IMR-90 (cell line): ENCODE measurements at regions not wholly inside any gene's neighbourhood (a gene's known extent, or its start where the extent isn't known, plus 50 kb on each side); places are given as distances from the start of the nearest gene placed in this dataset.

Experiments used
- ATAC-seq: fragments of 200-7000 bp; cut with Tn5 transposase; 2 replicates; pipeline ENCODE4 v1.9.1; 2020; ENCODE audit warnings: low read depth, mild to moderate bottlenecking, moderate library complexity
- BruUV-seq: library from RNA; stranded (reverse); fragments of 400-500 nt; replicated peaks from 2 replicates; lab custom pipeline; 2021; lab: Mats Ljungman, UMichigan
- CTCF ChIA-PET: fragments of 300-600 bp; formaldehyde crosslinking; extraction: SDS; loops from one replicate; lab custom pipeline; 2021; ENCODE audit warnings: antibody characterized with exemption; lab: Yijun Ruan, JAX
- POLR2A ChIA-PET: fragments of 300-600 bp; sonication (Branson Sonifier 250); formaldehyde crosslinking; loops from one replicate; lab custom pipeline; 2022; ENCODE audit warnings: antibody characterized with exemption; ENCODE audit not compliant: unreplicated experiment; lab: Charles Lee
- DNase-seq: peaks from one replicate; pipeline ENCODE4 v3.0.0; 2013
- H2AFZ ChIP-seq: replicated peaks from 2 replicates; pipeline ENCODE3; 2013; ENCODE audit warnings: low read length, mild to moderate bottlenecking; ENCODE audit not compliant: poor library complexity
- H2AK5ac ChIP-seq: 2 replicates; pipeline ENCODE4 v1.6.1; 2013; ENCODE audit warnings: low read depth, low read length, inconsistent platforms
- H2AK9ac ChIP-seq: replicated peaks from 2 replicates; pipeline ENCODE3; 2013; ENCODE audit warnings: mild to moderate bottlenecking, low read depth, low read length, moderate library complexity; ENCODE audit not compliant: poor library complexity
- H2BK120ac ChIP-seq: 2 replicates; pipeline ENCODE4 v1.6.1; 2013; ENCODE audit warnings: low read depth, low read length, inconsistent platforms
- H2BK15ac ChIP-seq: 3 replicates; pipeline ENCODE4 v1.6.1; 2013; ENCODE audit warnings: low read depth, low read length, inconsistent platforms
- H2BK20ac ChIP-seq: 2 replicates; pipeline ENCODE4 v1.6.1; 2013; ENCODE audit warnings: low read depth, mild to moderate bottlenecking, inconsistent platforms, low read length, moderate library complexity
- H2BK5ac ChIP-seq: 2 replicates; pipeline ENCODE4 v1.6.1; 2013; ENCODE audit warnings: mild to moderate bottlenecking, low read depth, low read length, inconsistent platforms; ENCODE audit not compliant: poor library complexity, severe bottlenecking
- H3K14ac ChIP-seq: replicated peaks from 2 replicates; pipeline ENCODE4 v1.6.1; 2013; ENCODE audit warnings: low read depth, low read length, inconsistent platforms
- H3K18ac ChIP-seq: 2 replicates; pipeline ENCODE4 v1.6.1; 2013; ENCODE audit warnings: low read depth, low read length, control low read depth
- H3K23ac ChIP-seq: 2 replicates; pipeline ENCODE4 v1.6.1; 2013; ENCODE audit warnings: low read depth, low read length, inconsistent platforms
- H3K27ac ChIP-seq: 2 replicates; pipeline ENCODE4 v1.5.1; 2013; ENCODE audit warnings: mild to moderate bottlenecking, control low read depth, low read length; ENCODE audit not compliant: insufficient read depth
- H3K27me3 ChIP-seq: 2 replicates; pipeline ENCODE4 v1.6.1; 2013; ENCODE audit warnings: low read length; ENCODE audit not compliant: control insufficient read depth, insufficient read depth
- H3K36me3 ChIP-seq: 2 replicates; pipeline ENCODE4 v1.6.1; 2013; ENCODE audit warnings: low read length, mixed read lengths; ENCODE audit not compliant: control insufficient read depth, insufficient read depth
- H3K4ac ChIP-seq: 2 replicates; pipeline ENCODE4 v1.6.1; 2013; ENCODE audit warnings: low read depth, low read length, inconsistent platforms
- H3K4me1 ChIP-seq: 2 replicates; pipeline ENCODE4 v1.6.1; 2013; ENCODE audit warnings: low read length, mixed read lengths; ENCODE audit not compliant: control insufficient read depth, insufficient read depth
- H3K4me2 ChIP-seq: 2 replicates; pipeline ENCODE4 v1.6.1; 2013; ENCODE audit warnings: low read depth, mild to moderate bottlenecking, control low read depth, low read length, moderate library complexity
- H3K4me3 ChIP-seq: 2 replicates; pipeline ENCODE4 v1.5.1; 2013; ENCODE audit warnings: low read depth, mild to moderate bottlenecking, control low read depth, low read length, moderate library complexity; ENCODE audit not compliant: insufficient read depth
- H3K56ac ChIP-seq: 2 replicates; pipeline ENCODE4 v1.6.1; 2013; ENCODE audit warnings: low read length, inconsistent platforms; ENCODE audit not compliant: insufficient read depth; ENCODE audit errors: extremely low read depth
- H3K79me1 ChIP-seq, 2 experiments: 2 replicates each; pipeline ENCODE4 v1.6.1; 2013; ENCODE audit warnings: low read length in 2 of 2, inconsistent platforms in 1 of 2, low read depth in 1 of 2
- H3K9ac ChIP-seq: 2 replicates; pipeline ENCODE4 v1.6.1; 2013; ENCODE audit warnings: low read depth, low read length, control low read depth
- H3K9me1 ChIP-seq: 2 replicates; pipeline ENCODE4 v1.6.1; 2013; ENCODE audit warnings: low read length, inconsistent platforms; ENCODE audit not compliant: insufficient read depth
- H3K9me3 ChIP-seq: 2 replicates; pipeline ENCODE4 v1.6.1; 2013; ENCODE audit warnings: low read length; ENCODE audit not compliant: control insufficient read depth, insufficient read depth
- H4K20me1 ChIP-seq: 2 replicates; pipeline ENCODE4 v1.6.1; 2013; ENCODE audit warnings: low read length, inconsistent platforms; ENCODE audit not compliant: insufficient read depth
- H4K5ac ChIP-seq: 2 replicates; pipeline ENCODE4 v1.6.1; 2013; ENCODE audit warnings: mild to moderate bottlenecking, low read depth, low read length, control low read depth
- H4K8ac ChIP-seq, 2 experiments: 2 replicates each; pipeline ENCODE4 v1.6.1; 2013; ENCODE audit warnings: low read depth in 2 of 2, low read length in 2 of 2, control low read depth in 1 of 2, inconsistent platforms in 1 of 2
- H4K91ac ChIP-seq: 2 replicates; pipeline ENCODE4 v1.6.1; 2013; ENCODE audit warnings: low read depth, low read length, inconsistent platforms; ENCODE audit not compliant: insufficient read depth
- BHLHE40 ChIP-seq: fragments of 150-350 bp; IDR thresholded peaks from 2 replicates; pipeline ENCODE4 v1.6.1; 2016; ENCODE audit warnings: mild to moderate bottlenecking, low read depth, low read length
- CEBPB ChIP-seq: IDR thresholded peaks from 2 replicates; pipeline ENCODE4 v1.6.1; 2012; ENCODE audit warnings: low read depth, low read length, improper control_type of control experiment
- CHD1 ChIP-seq: IDR thresholded peaks from 2 replicates; pipeline ENCODE4 v1.6.1; 2012; ENCODE audit warnings: low read depth, low read length, improper control_type of control experiment
- CTCF ChIP-seq: conservative IDR thresholded peaks from 2 replicates; pipeline ENCODE4 v1.5.1; 2012; ENCODE audit warnings: mild to moderate bottlenecking, low read depth, low read length, improper control_type of control experiment
- FOS ChIP-seq: fragments of 150-350 bp; IDR thresholded peaks from 2 replicates; pipeline ENCODE4 v1.6.1; 2016; ENCODE audit warnings: low read depth, low read length
- MAFK ChIP-seq: IDR thresholded peaks from 2 replicates; pipeline ENCODE4 v1.6.1; 2012; ENCODE audit warnings: low read depth, low read length, improper control_type of control experiment
- MAZ ChIP-seq: IDR thresholded peaks from 2 replicates; pipeline ENCODE4 v1.6.1; 2012; ENCODE audit warnings: low read depth, mild to moderate bottlenecking, low read length, improper control_type of control experiment, moderate library complexity, borderline replicate concordance
- MXI1 ChIP-seq: IDR thresholded peaks from 2 replicates; pipeline ENCODE4 v1.6.1; 2012; ENCODE audit warnings: low read depth, mild to moderate bottlenecking, low read length, moderate library complexity, borderline replicate concordance
- NFE2L2 ChIP-seq: fragments of 150-350 bp; IDR thresholded peaks from 2 replicates; pipeline ENCODE4 v1.6.1; 2016; ENCODE audit warnings: low read depth, mild to moderate bottlenecking, low read length
- RAD21 ChIP-seq: IDR thresholded peaks from 2 replicates; pipeline ENCODE4 v1.6.1; 2012; ENCODE audit warnings: low read length, improper control_type of control experiment
- RCOR1 ChIP-seq: IDR thresholded peaks from 2 replicates; pipeline ENCODE4 v1.6.1; 2012; ENCODE audit warnings: mild to moderate bottlenecking, low read length, improper control_type of control experiment; ENCODE audit not compliant: insufficient replicate concordance
- SMC3 ChIP-seq: fragments of 150-350 bp; IDR thresholded peaks from 2 replicates; pipeline ENCODE4 v1.6.1; 2016; ENCODE audit warnings: low read depth, mild to moderate bottlenecking, antibody characterized with exemption, low read length, moderate library complexity
- USF2 ChIP-seq: fragments of 150-350 bp; IDR thresholded peaks from 2 replicates; pipeline ENCODE4 v1.6.1; 2017; ENCODE audit warnings: mild to moderate bottlenecking, antibody characterized with exemption, low read length, low read depth
- WGBS, 2 experiments: methylation state at CpG; one replicate each; pipeline versions ENCODE4 v1.1.5 to v1.1.7; 2013; ENCODE audit warnings: missing lambda C conversion rate in 2 of 2; ENCODE audit not compliant: insufficient read length in 1 of 2; ENCODE audit errors: extremely low coverage in 2 of 2; 5-methylcytosine and 5-hydroxymethylcytosine counted together
- dilution Hi-C: fragments of 300-500 bp; cut with HindIII; formaldehyde crosslinking; loops from one replicate; pipeline ENCODE4 v1.14.3; 2018; ENCODE audit warnings: low sequenced_read_pairs; ENCODE audit not compliant: unreplicated experiment
- in situ Hi-C: fragments of 300-500 bp; cut with MboI; formaldehyde crosslinking; loops from 3 replicates; pipeline ENCODE4 v1.14.3; 2019; ENCODE audit warnings: low sequenced_read_pairs, inconsistent platforms, mixed read lengths
- intact Hi-C: fragments of 100-400 bp; cut with micrococcal nuclease; formaldehyde crosslinking; loops from 2 replicates; pipeline ENCODE4 v1.10.0; 2022

- ATAC-seq = no peak
- no peak overlapping the region for H2BK120ac ChIP-seq
- no peak for TF ChIP-seq USF2
- TF ChIP-seq RCOR1 = no peak
- TF ChIP-seq MXI1 = no peak
- no peak for TF ChIP-seq CEBPB
- TF ChIP-seq RAD21 = no peak
- TF ChIP-seq FOS = no peak
- no peak for TF ChIP-seq BHLHE40
- no peak for TF ChIP-seq CTCF
- TF ChIP-seq SMC3 = no peak
- no peak for TF ChIP-seq MAFK
- TF ChIP-seq NFE2L2 = no peak
- TF ChIP-seq MAZ = no peak
- no peak for TF ChIP-seq CHD1
- no peak overlapping the region for H2BK20ac ChIP-seq
- intact Hi-C loops = no loop called here
- H3K23ac ChIP-seq = no peak overlapping the region
- no peak overlapping the region for H2AK5ac ChIP-seq
- H3K27ac ChIP-seq = no peak overlapping the region
- DNase-seq = no peak
- H2AFZ ChIP-seq = no peak overlapping the region
- in situ Hi-C loops = no loop called here
- ChIA-PET POLR2A (no interaction called here), CTCF (no interaction called here)
- no peak overlapping the region for H4K91ac ChIP-seq
- no CpG with 5 or more reads among the region's 2 CpGs for WGBS, 2 experiments
- no peaks in the 10 kb centered on the region for H3K79me1 ChIP-seq
- no peaks in the 10 kb centered on the region for H3K9me3 ChIP-seq
- no peak overlapping the region for H3K4me3 ChIP-seq
- H3K4me2 ChIP-seq = no peak overlapping the region
- H2BK15ac ChIP-seq = no peak overlapping the region
- H3K56ac ChIP-seq = no peak overlapping the region
- dilution Hi-C loops = no loop called here
- H4K20me1 ChIP-seq = no peaks in the 10 kb centered on the region
- no peak overlapping the region for H4K8ac ChIP-seq
- no peak overlapping the region for H3K4ac ChIP-seq
- no peak overlapping the region for H3K9ac ChIP-seq
- no peaks in the 10 kb centered on the region for H3K27me3 ChIP-seq
- no peak overlapping the region for H3K14ac ChIP-seq
- no TSS peak for BruUV-seq
- H3K18ac ChIP-seq = no peak overlapping the region
- no peak overlapping the region for H4K5ac ChIP-seq
- H3K9me1 ChIP-seq = no peaks in the 10 kb centered on the region
- no peak overlapping the region for H2AK9ac ChIP-seq
- no peaks in the 10 kb centered on the region for H3K4me1 ChIP-seq
- no peaks in the 10 kb centered on the region for H3K36me3 ChIP-seq
- no peak overlapping the region for H2BK5ac ChIP-seq
These were observed 426.7 kb downstream of the RWDD3 start for GRCh38 chr1:95660736-95661135.
